Stimulated activated CD4-positive, alpha-beta T cell treated with anti-CD3 and anti-CD28 coated beads, TNF-alpha, amount 100 ng/mL, for 24 hours (primary cell): ENCODE measurements at regions not wholly inside any gene's neighbourhood (a gene's known extent, or its start where the extent isn't known, plus 50 kb on each side); places are given as distances from the start of the nearest gene placed in this dataset.

Experiments used
- DNase-seq, 3 experiments: peaks; one replicate each; pipeline ENCODE4 v3.0.0-alpha.2; 2020; ENCODE audit warnings: low read depth in 3 of 3

DNA sequence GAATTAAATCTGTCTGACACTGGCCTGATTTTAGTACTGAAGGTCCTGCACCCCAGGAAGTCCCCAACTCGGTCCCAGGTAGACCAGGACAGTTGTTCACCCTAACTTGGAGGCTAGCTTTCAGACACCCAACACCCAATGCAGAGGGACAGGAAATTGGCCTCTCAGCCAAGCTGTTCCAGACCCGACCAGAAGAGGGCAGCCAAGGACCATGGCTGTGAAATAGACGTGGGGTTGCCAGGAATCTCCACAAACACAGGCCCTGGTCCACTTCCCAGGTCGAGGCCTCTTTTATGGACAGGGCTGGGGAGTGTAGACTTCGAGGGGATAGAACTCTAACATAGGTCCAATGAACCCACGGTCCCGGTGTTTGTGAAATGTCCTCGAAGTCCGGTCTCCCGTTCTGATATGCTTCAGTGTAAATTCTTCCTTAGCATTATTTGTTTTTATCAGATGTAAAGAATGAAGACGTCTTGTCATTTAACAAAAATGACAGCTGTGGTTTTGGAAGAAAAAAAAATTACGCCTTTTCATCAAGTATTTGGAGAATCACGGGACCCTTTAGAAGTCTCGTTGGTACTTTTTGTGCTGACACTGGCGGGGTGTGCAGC lies 260.3 kb upstream of the ADAMTS16 start:
- peak in 2 of 3 experiments; percentile 1 to 53 for DNase-seq

DNA sequence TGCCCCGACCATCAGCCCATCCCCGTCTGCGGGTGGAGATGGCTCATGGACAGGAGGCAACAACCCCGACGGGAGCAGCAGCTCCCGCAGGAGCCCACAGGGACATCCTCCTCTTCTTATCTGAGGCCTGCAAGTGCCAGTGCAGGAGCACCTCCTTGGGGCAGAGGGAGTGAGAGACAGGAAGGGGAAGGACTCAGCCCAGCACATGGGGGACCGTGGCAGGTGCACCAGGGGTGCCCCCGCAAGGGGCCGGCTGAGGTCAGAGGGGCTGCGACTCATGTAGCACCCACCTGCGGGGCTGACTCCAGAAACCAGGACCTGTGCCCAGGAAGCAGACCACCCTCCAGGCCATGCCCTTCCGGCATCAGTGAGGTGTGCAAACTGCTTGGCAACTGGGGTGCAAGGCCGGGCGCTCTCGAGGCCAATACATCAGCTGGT lies 259.8 kb upstream of the ADAMTS16 start:
- DNase-seq, result no peak

DNA sequence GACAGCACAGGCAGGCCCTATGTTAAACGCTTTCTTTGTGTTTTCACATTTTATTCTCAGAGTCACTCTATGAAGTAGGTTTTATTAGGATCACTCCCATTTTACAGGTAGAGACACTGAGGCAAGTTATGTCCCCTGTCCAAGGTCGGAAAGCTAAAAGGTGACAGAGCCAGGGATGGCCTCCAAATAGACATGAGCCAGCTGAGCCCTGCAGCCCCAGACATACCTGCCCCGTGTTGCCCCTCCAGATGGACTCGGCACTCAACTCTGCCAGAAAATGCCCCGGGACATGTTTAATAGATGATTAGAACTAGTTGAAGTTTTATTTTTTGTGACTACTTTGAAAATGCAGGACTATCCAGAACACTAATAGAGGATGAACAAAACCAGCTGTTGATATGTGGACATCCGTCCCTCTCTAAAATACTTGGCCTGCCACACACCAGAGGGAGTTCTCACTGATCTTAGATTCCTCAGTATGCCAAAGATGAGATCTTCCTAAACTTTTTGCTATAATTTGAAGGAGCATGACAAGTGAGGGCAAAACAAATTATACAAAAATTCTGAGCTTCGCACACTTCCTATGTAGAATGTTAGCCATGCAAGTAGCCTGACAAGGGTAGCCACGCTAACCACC lies 258.6 kb upstream of the ADAMTS16 start:
- no peak for DNase-seq

- DNase-seq, result no peak
These were observed 257.9 kb upstream of the ADAMTS16 start for GRCh38 chr5:4882186-4882585.

DNA sequence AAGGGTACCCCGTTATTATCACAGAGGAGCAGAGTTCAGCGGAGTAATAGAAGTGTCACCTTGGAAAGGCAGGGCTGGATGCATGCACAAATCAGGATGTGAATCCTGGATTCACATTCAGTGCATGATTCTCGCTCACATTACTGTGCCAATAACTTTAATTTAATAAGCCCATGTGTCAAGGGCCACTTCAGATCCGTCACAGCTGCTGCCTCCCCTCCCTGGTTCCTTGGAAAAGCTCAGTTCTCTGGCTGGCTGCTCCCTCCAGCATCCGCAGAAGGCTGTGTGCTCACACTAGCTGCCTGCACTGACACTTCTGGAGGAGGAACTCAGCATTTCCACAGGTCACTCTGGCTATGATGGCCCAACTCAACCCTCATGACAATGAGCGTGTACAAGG lies 256.8 kb upstream of the ADAMTS16 start:
- no peak for DNase-seq

DNA sequence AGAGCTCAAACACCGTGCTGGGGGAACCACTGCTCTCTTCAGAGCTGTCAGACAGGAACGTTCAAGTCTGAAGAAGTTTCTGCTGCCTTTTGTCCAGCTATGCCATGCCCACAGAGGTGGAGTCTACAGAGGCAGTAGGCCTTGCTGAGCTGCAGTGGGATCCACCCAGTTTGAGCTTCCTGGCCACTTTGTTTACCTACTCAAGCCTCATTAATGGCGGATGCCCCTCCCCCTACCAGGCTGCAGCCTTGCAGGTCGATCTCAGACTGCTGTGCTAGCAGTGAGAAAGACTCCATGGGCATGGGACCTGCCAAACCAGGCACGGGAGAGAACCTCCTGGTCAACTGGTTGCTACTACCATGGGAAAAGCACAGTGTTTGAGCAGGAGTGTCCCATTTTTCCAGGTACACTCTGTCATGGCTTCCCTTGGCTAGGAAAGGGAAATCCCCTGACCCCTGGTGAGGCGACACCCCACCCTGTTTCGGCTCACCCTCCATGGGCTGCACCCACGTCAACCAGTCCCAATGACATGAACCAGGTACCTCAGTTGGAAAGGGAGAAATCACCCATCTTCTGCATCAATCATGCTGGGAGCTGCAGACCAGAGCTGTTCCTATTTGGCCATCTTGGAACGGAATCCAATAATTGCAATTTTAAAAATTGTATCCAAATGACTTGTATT lies 246.9 kb upstream of the ADAMTS16 start:
- DNase-seq, result no peak

GRCh38 chr5:4896328-4896727 lies 243.8 kb upstream of the ADAMTS16 start:
- no peak for DNase-seq

- no peak for DNase-seq
These were observed 238.8 kb upstream of the ADAMTS16 start for GRCh38 chr5:4901305-4901811.

GRCh38 chr5:4901924-4902323 lies 238.2 kb upstream of the ADAMTS16 start:
- no peak for DNase-seq

GRCh38 chr5:4905674-4906520 lies 234.2 kb upstream of the ADAMTS16 start:
- no peak for DNase-seq

GRCh38 chr5:4906786-4907185 lies 233.3 kb upstream of the ADAMTS16 start:
- no peak for DNase-seq

DNA sequence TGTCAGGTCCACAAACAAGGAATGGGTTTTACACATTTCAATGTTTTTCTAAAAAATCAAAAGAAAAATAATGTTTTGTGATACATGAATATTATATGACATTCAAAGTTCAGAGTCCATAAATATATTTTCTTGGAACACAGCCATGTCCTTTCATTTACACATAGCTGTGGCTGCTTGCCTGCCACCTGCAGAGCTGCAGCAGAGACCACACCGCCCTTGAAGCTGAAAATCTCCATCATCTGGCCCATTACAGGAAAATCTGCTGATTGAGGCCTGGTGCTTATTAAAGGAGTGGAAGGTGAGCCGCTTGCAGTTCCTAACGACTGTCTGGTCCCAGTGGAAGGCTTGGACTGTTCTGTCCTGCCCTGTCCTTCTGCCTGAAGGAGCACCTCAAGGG lies 232.6 kb upstream of the ADAMTS16 start:
- DNase-seq, result no peak

DNA sequence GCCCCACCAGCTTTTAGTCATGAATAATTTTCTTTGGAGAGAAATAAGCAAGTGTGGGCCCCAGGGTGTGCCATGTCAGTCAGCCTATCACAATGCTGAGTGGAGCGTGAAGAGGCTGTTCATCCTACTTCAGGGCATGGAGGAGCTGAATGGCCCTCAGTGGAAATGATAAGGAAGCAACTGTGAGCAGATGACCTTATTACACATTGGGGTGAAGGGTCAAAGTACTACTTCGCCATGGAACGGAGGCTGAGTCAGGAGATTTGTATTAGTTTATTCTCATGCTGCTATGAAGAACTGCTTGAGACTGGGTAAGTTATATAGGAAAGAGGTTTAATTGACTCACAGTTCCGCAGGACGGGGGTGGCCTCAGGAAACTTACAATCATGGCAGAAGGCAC lies 231.0 kb upstream of the ADAMTS16 start:
- no peak for DNase-seq

- DNase-seq, result no peak
These were observed 228.3 kb upstream of the ADAMTS16 start for GRCh38 chr5:4911646-4912403.

DNA sequence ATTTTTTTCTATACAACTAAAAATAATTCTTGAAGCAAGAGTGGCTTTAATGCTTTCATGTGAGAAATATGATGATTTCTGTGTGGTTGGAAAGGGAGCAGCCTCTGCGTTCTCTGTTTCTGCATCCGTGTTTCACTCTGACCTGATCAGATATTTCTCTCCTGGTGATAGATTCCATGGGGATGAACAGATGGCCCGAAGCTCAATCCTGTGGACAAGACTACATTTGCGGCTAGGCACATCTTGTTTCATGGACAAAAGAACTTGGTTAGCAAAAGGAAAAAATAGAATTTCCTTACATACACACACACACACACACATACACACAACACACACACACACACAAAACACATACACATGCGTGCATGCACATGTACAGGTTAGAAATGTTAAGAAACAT lies 218.2 kb upstream of the ADAMTS16 start:
- no peak for DNase-seq

- DNase-seq, result no peak
These were observed 215.6 kb upstream of the ADAMTS16 start for GRCh38 chr5:4924577-4924976.

GRCh38 chr5:4927097-4927496 lies 213.0 kb upstream of the ADAMTS16 start:
- no peak for DNase-seq

GRCh38 chr5:4928409-4928808 lies 211.7 kb upstream of the ADAMTS16 start:
- no peak for DNase-seq

DNA sequence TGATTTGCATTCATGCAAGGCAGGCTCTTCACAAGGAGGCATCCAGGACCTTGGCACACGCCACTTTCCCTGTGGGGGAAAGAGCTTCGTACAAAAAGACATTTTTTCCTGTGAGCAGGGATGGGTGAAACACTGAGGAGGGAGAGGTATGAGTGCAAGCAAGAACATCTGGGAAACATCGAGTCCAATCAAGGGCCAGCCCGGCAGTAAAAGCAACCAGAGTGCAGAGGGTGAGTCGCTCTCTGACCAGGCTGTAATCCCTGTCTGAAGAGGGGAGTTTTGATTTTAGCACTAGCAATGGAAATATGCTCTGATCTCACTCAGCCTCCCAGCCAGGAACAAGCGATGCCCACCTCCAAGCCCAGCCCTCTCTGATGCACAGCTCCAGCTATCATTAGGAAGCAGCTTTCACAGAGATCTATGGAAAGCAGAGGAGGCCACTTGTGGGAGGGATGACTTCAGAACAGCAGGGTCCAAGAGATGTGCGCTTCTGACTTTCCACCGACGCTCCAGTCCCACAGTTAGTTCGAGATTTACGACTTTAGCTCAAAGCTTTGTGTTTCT lies 211.0 kb upstream of the ADAMTS16 start:
- DNase-seq, result no peak

GRCh38 chr5:4939042-4939781 lies 200.9 kb upstream of the ADAMTS16 start:
- no peak for DNase-seq
